Choroid plexus epithelial cell (primary cell): ENCODE measurements at regions not wholly inside any gene's neighbourhood (a gene's known extent, or its start where the extent isn't known, plus 50 kb on each side); places are given as distances from the start of the nearest gene placed in this dataset.

Experiments
- DNase-seq: peaks from one replicate; pipeline ENCODE4 v3.0.0-alpha.2; 2010; ENCODE audit warnings: low read depth
- H3K4me3 ChIP-seq: 2 replicates; pipeline ENCODE4 v1.5.1; 2011; ENCODE audit warnings: low read depth, mild to moderate bottlenecking, control low read depth, low read length, moderate library complexity
- TF ChIP-seq, protein P1 (sequence below): conservative IDR thresholded peaks from 2 replicates; pipeline ENCODE4 v1.5.1; 2011; ENCODE audit warnings: low read depth, mild to moderate bottlenecking, control low read depth, inconsistent platforms, low read length, moderate library complexity

DNA sequence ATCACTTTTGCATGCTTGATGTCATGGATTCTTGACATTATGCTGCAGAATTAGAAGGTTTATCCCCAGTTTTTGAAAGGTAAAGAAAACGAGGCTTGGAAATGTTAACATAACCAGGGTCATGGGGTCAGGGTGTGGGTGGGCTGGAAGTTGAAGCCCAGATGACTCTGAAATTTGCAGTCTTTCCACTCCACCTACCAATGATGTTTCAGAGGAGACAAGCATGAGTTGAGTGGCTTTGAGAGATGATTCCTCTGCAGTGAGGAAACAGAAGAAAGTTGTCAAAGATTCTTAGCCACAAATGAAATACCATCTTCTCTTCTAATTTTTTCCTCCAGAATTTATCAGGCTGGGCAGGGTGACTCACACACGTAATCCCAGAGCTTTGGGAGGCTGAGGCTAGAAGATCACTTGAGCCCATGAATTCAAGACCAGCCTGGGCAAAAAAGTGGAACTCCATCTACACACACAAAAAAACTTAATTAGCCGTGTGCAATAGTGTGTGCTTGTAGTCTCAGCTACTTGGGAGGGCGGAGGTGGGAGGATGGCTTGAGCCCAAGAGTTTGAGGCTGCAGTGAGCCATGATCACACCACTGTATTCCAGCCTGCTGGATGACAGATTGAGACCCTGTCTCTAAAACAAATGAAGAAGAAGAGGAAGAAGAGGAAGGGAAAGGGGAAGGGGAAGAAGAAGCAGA lies 239.1 kb upstream of the AUTS2 start:
- no peak for DNase-seq
- H3K4me3 ChIP-seq = no peak overlapping the region
- TF ChIP-seq, protein P1, sequence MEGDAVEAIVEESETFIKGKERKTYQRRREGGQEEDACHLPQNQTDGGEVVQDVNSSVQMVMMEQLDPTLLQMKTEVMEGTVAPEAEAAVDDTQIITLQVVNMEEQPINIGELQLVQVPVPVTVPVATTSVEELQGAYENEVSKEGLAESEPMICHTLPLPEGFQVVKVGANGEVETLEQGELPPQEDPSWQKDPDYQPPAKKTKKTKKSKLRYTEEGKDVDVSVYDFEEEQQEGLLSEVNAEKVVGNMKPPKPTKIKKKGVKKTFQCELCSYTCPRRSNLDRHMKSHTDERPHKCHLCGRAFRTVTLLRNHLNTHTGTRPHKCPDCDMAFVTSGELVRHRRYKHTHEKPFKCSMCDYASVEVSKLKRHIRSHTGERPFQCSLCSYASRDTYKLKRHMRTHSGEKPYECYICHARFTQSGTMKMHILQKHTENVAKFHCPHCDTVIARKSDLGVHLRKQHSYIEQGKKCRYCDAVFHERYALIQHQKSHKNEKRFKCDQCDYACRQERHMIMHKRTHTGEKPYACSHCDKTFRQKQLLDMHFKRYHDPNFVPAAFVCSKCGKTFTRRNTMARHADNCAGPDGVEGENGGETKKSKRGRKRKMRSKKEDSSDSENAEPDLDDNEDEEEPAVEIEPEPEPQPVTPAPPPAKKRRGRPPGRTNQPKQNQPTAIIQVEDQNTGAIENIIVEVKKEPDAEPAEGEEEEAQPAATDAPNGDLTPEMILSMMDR = no peak

DNA sequence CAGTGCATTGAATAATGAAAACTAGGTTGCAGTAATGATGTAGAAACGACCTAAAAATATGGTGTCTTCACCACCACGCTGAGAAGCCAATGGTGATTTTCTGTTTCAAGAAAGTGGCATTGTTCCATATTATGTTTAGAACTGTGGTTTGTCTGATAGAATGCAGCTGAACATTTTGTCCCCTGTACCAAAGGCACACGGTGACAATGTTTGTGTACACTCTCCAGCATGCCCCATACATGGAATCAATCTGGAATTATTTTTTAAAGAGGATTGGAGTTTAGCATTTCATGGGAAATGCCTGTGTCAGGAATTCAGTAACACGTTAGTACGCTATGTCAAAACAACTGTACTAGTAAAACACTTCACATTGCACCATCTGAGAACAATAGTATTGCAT lies 237.4 kb upstream of the AUTS2 start:
- H3K4me3 ChIP-seq = no peak overlapping the region
- TF ChIP-seq, protein P1 = no peak
- DNase-seq = no peak

DNA sequence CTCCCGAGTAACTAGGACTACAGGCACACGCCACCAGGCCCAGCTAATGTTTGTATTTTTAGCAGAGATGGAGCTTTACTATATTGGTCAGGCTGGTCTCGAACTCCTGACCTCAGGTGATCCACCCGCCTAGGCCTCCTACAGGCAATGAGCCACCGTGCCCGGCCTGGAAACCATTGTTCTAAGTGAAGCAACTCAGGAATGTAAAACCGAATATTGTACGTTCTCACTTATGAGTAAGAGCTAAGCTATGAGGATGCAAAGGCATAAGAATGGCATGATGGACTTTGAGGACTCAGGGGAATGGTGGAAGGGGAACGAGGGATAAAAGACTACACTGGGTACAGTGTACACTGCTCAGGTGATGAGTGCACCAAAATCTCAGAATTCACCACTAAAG lies 235.1 kb upstream of the AUTS2 start:
- H3K4me3 ChIP-seq = no peak overlapping the region
- DNase-seq = no peak
- TF ChIP-seq, protein P1 = no peak

DNA sequence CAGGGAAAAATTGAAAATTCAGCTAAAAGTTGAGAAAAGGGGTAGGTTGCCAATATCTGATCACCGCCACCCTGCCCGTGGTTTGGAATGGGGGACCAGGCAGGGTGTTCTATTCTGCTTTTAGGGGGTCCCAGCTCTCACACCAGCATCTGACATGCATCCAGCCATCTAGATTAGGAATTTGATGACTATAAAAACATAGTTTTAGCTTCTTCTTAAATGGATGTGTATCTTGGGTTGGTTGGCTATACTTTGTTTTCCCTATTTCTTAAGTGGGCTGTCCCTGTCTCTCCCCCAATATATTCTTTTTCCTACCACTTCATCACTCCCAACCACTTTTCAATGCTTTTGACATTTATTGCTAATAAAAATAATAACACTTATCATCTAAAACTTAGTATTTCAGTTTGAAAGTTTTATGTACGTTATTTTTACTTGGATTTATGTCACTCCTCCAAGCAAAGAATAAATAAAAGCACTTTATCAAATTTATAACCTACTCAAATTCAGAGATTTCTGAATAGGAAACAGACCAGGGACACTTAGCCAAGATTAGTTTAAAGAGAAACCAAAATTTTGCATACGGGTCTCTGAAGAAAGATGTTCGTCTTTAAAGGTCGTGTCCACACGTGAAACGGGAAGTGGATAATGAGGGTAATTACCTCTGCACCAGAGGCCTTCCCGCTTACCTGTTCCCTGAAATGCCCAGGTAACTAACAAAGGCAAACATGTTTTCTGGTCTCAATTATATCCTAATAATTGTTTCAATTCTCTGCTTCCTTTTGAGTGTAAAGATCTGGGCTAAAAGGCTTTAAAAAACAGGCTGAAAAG lies 233.2 kb upstream of the AUTS2 start:
- TF ChIP-seq, protein P1 = no peak

DNA sequence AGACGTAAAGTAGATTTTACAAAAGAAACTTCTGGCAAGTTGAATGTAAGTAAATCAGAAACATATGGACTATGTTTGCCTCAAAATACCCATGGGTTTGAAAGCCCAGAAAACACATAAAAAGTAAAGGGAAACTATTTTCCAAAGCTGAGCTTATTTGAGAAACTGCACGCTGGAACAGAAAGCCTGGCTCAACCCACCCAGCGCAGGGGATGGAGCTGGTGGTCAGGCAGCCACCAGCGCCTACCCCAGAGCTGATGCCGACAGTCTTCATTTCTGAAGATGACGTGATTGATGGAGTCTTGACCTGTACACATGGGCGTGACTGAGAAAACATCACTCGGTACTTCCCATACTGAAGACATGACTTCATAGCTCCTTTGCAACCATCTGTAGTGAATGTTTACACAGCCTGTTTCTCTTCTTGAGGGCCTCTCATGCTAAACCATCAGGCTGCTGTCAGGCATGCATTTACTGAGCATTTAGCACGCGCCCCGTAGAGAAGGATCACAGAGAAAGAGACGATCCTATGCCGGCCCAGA lies 232.6 kb upstream of the AUTS2 start:
- TF ChIP-seq, protein P1 = no peak
- peak; percentile 31 for DNase-seq
- H3K4me3 ChIP-seq = no peak overlapping the region

More for the DNA sequence above, 233.2 kb upstream of the AUTS2 start:
- H3K4me3 ChIP-seq = no peak overlapping the region
- DNase-seq = no peak

DNA sequence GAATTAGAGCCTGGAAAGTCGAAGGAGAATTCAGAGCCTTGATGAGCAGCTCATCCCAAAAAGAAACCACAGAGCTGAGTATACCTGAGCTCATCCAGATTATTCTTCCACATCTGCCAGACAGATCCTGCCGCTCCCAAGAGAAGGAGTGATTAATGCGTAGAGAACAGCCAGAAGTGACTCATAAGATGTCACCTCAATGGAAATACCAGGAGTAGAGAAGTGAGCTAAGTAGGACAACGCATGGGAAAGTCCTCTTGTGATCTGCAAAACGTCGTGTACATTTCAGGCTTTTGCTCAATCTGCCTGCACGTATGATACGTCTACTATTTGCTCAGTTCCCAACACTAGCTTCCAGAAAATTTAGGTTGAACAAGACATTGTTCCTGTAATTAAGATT lies 230.5 kb upstream of the AUTS2 start:
- TF ChIP-seq, protein P1 = no peak
- no peak overlapping the region for H3K4me3 ChIP-seq
- no peak for DNase-seq
